ENCODE measurements at regions not wholly inside any gene's neighbourhood (a gene's known extent, or its start where the extent isn't known, plus 50 kb on each side); places are given as distances from the start of the nearest gene placed in this dataset.

DNA sequence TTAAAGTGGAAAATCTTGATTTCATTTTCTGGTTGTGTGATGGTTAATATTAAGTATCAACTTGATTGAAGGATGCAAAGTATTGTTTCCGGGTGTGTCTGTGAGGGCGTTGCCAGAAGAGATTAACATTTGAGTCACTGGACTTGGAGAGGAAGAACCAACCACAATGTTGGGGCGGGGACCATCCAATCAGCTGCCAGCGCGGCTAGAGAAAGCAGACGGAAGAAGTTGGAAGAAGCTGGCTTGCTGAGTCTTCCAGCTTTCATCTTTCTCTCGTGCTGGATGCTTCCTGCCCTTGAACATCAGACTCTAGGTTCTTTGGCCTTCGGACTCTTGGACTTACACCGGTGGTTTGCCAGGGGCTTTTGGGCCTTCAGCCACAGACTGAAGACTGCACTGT, 832.6 kb upstream of the TMPRSS15 start:
- no peaks in the 10 kb centered on the region for H3K4me1 ChIP-seq
- TF ChIP-seq CTCF (IDR thresholded peaks at IDR 0.05 in 4 of 5, conservative IDR thresholded peaks at IDR 0.05 in 1 of 5) (no peak), POLR2A (IDR thresholded peaks at IDR 0.05) (no peak)
- no peak overlapping the region for H3K27ac ChIP-seq
- no peak overlapping the region for H3K4me3 ChIP-seq
- no peaks in the 10 kb centered on the region for H3K9me3 ChIP-seq
- no peaks in the 10 kb centered on the region for H3K27me3 ChIP-seq
- H3K36me3 ChIP-seq = no peaks in the 10 kb centered on the region
- DNase-seq (no peak), ATAC-seq (no peak)
- in situ Hi-C loops (cut with MboI; ENCODE audit: low sequenced_read_pairs in 4 of 4) = no loop called here
- intact Hi-C loops (cut with DNase I; ENCODE audit: low total_unique reads) = no loop called here

GRCh38 chr21:19237608-19238007, 834.0 kb upstream of the TMPRSS15 start:
- ATAC-seq = no peak
- Histone ChIP-seq H3K27ac (no peak overlapping the region), H3K27me3 (no peaks in the 10 kb centered on the region), H3K36me3 (no peaks in the 10 kb centered on the region), H3K4me1 (no peaks in the 10 kb centered on the region), H3K4me3 (no peak overlapping the region), H3K9me3 (no peaks in the 10 kb centered on the region)
- in situ Hi-C loops (cut with MboI; ENCODE audit: low sequenced_read_pairs in 4 of 4) = no loop called here
- intact Hi-C loops (cut with DNase I; ENCODE audit: low total_unique reads) = no loop called here
- no peak for DNase-seq
- no peak for TF ChIP-seq CTCF (IDR thresholded peaks at IDR 0.05 in 4 of 5, conservative IDR thresholded peaks at IDR 0.05 in 1 of 5)
- no peak for TF ChIP-seq POLR2A (IDR thresholded peaks at IDR 0.05)

DNA sequence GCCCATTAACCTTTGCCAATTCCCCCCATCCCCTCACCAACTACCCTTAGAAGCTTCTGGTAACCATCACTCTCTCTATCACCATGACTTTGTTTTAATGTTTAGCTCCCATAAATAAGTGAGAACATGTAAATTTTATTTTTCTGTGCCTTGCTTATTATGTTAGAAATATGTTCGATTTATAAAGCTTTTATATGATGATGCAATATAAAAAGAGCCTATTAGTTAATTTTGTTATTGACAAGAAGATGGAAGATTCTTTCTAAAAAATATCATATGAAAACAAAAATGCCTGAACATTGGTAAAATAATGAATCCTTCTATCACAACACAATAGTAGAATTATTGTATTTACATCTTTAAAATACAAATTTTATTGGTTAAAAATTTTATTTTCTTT, 836.1 kb upstream of the TMPRSS15 start:
- intact Hi-C loops (cut with DNase I; ENCODE audit: low total_unique reads) (no loop called here), in situ Hi-C loops (cut with MboI; ENCODE audit: low sequenced_read_pairs in 4 of 4) (loop anchor here in 1 of 4 donors (10.0 kb wide), 1 partner anchor 65 kb away; no protein-coding TSS in a partner anchor)
- no peaks in the 10 kb centered on the region for H3K4me1 ChIP-seq
- ATAC-seq = no peak
- H3K27ac ChIP-seq = no peak overlapping the region
- H3K36me3 ChIP-seq = no peaks in the 10 kb centered on the region
- DNase-seq = no peak
- no peaks in the 10 kb centered on the region for H3K9me3 ChIP-seq
- TF ChIP-seq CTCF (IDR thresholded peaks at IDR 0.05 in 4 of 5, conservative IDR thresholded peaks at IDR 0.05 in 1 of 5) (no peak), POLR2A (IDR thresholded peaks at IDR 0.05) (no peak)
- no peaks in the 10 kb centered on the region for H3K27me3 ChIP-seq
- H3K4me3 ChIP-seq = no peak overlapping the region

GRCh38 chr21:19244502-19245187, 841.1 kb upstream of the TMPRSS15 start:
- in situ Hi-C loops (cut with MboI; ENCODE audit: low sequenced_read_pairs in 4 of 4) = loop anchor here in 1 of 4 donors (10.0 kb wide), 1 partner anchor 60 kb away; no protein-coding TSS in a partner anchor
- ATAC-seq (no peak), DNase-seq (no peak)
- Histone ChIP-seq H3K4me3 (no peak overlapping the region), H3K36me3 (no peaks in the 10 kb centered on the region), H3K27ac (no peak overlapping the region), H3K4me1 (no peaks in the 10 kb centered on the region), H3K27me3 (no peaks in the 10 kb centered on the region), H3K9me3 (no peaks in the 10 kb centered on the region)
- TF ChIP-seq POLR2A (IDR thresholded peaks at IDR 0.05) (no peak), CTCF (IDR thresholded peaks at IDR 0.05 in 4 of 5, conservative IDR thresholded peaks at IDR 0.05 in 1 of 5) (no peak)
- intact Hi-C loops (cut with DNase I; ENCODE audit: low total_unique reads) = no loop called here

- H3K27me3 ChIP-seq = no peaks in the 10 kb centered on the region
- H3K27ac ChIP-seq = no peak overlapping the region
- TF ChIP-seq POLR2A (IDR thresholded peaks at IDR 0.05) = no peak
- no peak for TF ChIP-seq CTCF (IDR thresholded peaks at IDR 0.05 in 4 of 5, conservative IDR thresholded peaks at IDR 0.05 in 1 of 5)
- H3K4me3 ChIP-seq = no peak overlapping the region
- no peaks in the 10 kb centered on the region for H3K9me3 ChIP-seq
- in situ Hi-C loops (cut with MboI; ENCODE audit: low sequenced_read_pairs in 4 of 4) = loop anchor here in 1 of 4 donors (10.0 kb wide), 1 partner anchor 60 kb away; no protein-coding TSS in a partner anchor
- no peaks in the 10 kb centered on the region for H3K4me1 ChIP-seq
- DNase-seq (no peak), ATAC-seq (no peak)
- intact Hi-C loops (cut with DNase I; ENCODE audit: low total_unique reads) = no loop called here
- H3K36me3 ChIP-seq = no peaks in the 10 kb centered on the region
Measured at GRCh38 chr21:19245188-19245580, 841.6 kb upstream of the TMPRSS15 start.

All from gastrocnemius medialis (tissue), 4 donors.